ENCODE measurements at regions not wholly inside any gene's neighbourhood (a gene's known extent, or its start where the extent isn't known, plus 50 kb on each side); places are given as distances from the start of the nearest gene placed in this dataset.
A peak's percentile ranks its signal among the peaks of the same experiment; 100 is the strongest.

GRCh38 chr3:99319450-99319849 is 318.9 kb upstream of the COL8A1 start:
- DNase-seq (ENCODE audit: low read depth, low spot score) = no peak

GRCh38 chr3:99317201-99317600 is 321.2 kb upstream of the COL8A1 start:
- no peak for DNase-seq (ENCODE audit: low read depth, low spot score)

- no peak for DNase-seq (ENCODE audit: low read depth, low spot score)
These were observed 322.5 kb upstream of the COL8A1 start for GRCh38 chr3:99315896-99316295.

- no peak for DNase-seq (ENCODE audit: low read depth, low spot score)
These were observed 324.9 kb upstream of the COL8A1 start for GRCh38 chr3:99313485-99313884.

- no peak for DNase-seq (ENCODE audit: low read depth, low spot score)
These were observed 339.7 kb upstream of the COL8A1 start for GRCh38 chr3:99298661-99299060.

- no peak for DNase-seq (ENCODE audit: low read depth, low spot score)
These were observed 342.6 kb upstream of the COL8A1 start for GRCh38 chr3:99295836-99296235.

GRCh38 chr3:99294092-99294491 is 344.3 kb upstream of the COL8A1 start:
- DNase-seq (ENCODE audit: low read depth, low spot score) = peak; percentile 54

- DNase-seq (ENCODE audit: low read depth, low spot score) = no peak
These were observed 350.5 kb upstream of the COL8A1 start for GRCh38 chr3:99287876-99288275.

- DNase-seq (ENCODE audit: low read depth, low spot score) = no peak
These were observed 352.0 kb upstream of the COL8A1 start for GRCh38 chr3:99286266-99286845.

- DNase-seq (ENCODE audit: low read depth, low spot score) = no peak
These were observed 368.3 kb upstream of the DCBLD2 start for GRCh38 chr3:99269606-99270351.

- no peak for DNase-seq (ENCODE audit: low read depth, low spot score)
These were observed 355.3 kb upstream of the DCBLD2 start for GRCh38 chr3:99256788-99257187.

GRCh38 chr3:99253963-99254355 is 352.5 kb upstream of the DCBLD2 start:
- DNase-seq (ENCODE audit: low read depth, low spot score) = no peak

- DNase-seq (ENCODE audit: low read depth, low spot score) = no peak
These were observed 349.4 kb upstream of the DCBLD2 start for GRCh38 chr3:99250821-99251355.

GRCh38 chr3:99250272-99250671 is 348.8 kb upstream of the DCBLD2 start:
- no peak for DNase-seq (ENCODE audit: low read depth, low spot score)

- no peak for DNase-seq (ENCODE audit: low read depth, low spot score)
These were observed 348.1 kb upstream of the DCBLD2 start for GRCh38 chr3:99249627-99250026.

- DNase-seq (ENCODE audit: low read depth, low spot score) = no peak
These were observed 347.4 kb upstream of the DCBLD2 start for GRCh38 chr3:99248913-99249312.

GRCh38 chr3:99248130-99248529 is 346.6 kb upstream of the DCBLD2 start:
- DNase-seq (ENCODE audit: low read depth, low spot score) = no peak

- DNase-seq (ENCODE audit: low read depth, low spot score) = no peak
These were observed 344.6 kb upstream of the DCBLD2 start for GRCh38 chr3:99246010-99246654.

GRCh38 chr3:99242271-99242670 is 340.8 kb upstream of the DCBLD2 start:
- DNase-seq (ENCODE audit: low read depth, low spot score) = no peak

- no peak for DNase-seq (ENCODE audit: low read depth, low spot score)
These were observed 339.2 kb upstream of the DCBLD2 start for GRCh38 chr3:99240700-99241099.

- no peak for DNase-seq (ENCODE audit: low read depth, low spot score)
These were observed 335.1 kb upstream of the DCBLD2 start for GRCh38 chr3:99236576-99236975.

- no peak for DNase-seq (ENCODE audit: low read depth, low spot score)
These were observed 331.2 kb upstream of the DCBLD2 start for GRCh38 chr3:99232696-99233095.

GRCh38 chr3:99218468-99218867 is 317.0 kb upstream of the DCBLD2 start:
- no peak for DNase-seq (ENCODE audit: low read depth, low spot score)

Measured in ELF-1 (cell line).